Endothelial cell (in vitro differentiated cells): ENCODE measurements at regions not wholly inside any gene's neighbourhood (a gene's known extent, or its start where the extent isn't known, plus 50 kb on each side); places are given as distances from the start of the nearest gene placed in this dataset.
"Not testable (repeated sequence)": the region's sequence is repeated elsewhere in the genome, so short reads cannot be mapped to it uniquely, and the experiment has no call there.

Experiments used
- DNase-seq: peaks from one replicate; pipeline ENCODE4 v3.0.0; 2021; ENCODE audit warnings: low spot score
- H3K27ac Mint-ChIP-seq: one replicate; pipeline ENCODE4 v1.8.0; 2021; ENCODE audit warnings: mixed read lengths, inconsistent platforms; ENCODE audit not compliant: unreplicated experiment
- H3K27me3 Mint-ChIP-seq: one replicate; pipeline ENCODE4 v1.8.0; 2021; ENCODE audit warnings: mild to moderate bottlenecking, moderate library complexity, mixed read lengths, inconsistent platforms; ENCODE audit not compliant: unreplicated experiment
- H3K36me3 Mint-ChIP-seq: one replicate; pipeline ENCODE4 v1.8.0; 2021; ENCODE audit warnings: mild to moderate bottlenecking, low read depth, mixed read lengths, inconsistent platforms; ENCODE audit not compliant: unreplicated experiment
- H3K4me1 Mint-ChIP-seq: one replicate; pipeline ENCODE4 v1.8.0; 2021; ENCODE audit warnings: mild to moderate bottlenecking, mixed read lengths, inconsistent platforms; ENCODE audit not compliant: unreplicated experiment
- H3K4me3 Mint-ChIP-seq: one replicate; pipeline ENCODE4 v1.8.0; 2021; ENCODE audit warnings: mild to moderate bottlenecking, mixed read lengths, inconsistent platforms; ENCODE audit not compliant: unreplicated experiment
- H3K9me3 Mint-ChIP-seq: one replicate; pipeline ENCODE4 v1.8.0; 2021; ENCODE audit warnings: mixed read lengths, inconsistent platforms; ENCODE audit not compliant: unreplicated experiment
- TF ChIP-seq, protein P1 (sequence below): fragments of 200-600 bp; sonication (generic); IDR thresholded peaks from one replicate; pipeline ENCODE4 v1.5.0; 2021; ENCODE audit warnings: antibody characterized with exemption; ENCODE audit not compliant: unreplicated experiment

DNA sequence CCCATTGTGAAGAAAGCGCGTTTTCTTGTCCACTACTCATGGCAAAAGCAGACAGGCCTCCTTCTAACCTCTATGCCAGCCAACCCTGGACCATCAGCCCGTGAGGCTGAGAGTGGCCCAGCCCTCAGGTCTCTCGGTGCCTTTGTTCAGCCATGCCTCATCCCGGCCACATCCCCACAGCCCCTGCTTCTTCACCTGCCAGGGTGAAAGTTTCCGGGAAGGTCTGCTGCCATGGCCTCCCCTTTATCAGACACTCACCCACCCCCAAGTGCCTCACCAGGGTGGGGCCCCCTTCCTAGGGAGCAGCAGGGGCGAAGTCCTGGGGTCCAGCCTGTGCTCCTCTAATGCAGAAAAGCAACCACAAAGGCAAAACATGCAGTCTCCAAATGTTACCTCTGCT, 478.4 kb upstream of the SALL3 start:
- H3K27me3 Mint-ChIP-seq: peaks cover 26% of the 10 kb centered on the region
- no peaks in the 10 kb centered on the region for H3K4me1 Mint-ChIP-seq
- DNase-seq: no peak
- no peak overlapping the region for H3K4me3 Mint-ChIP-seq
- H3K36me3 Mint-ChIP-seq: peaks cover 18% of the 10 kb centered on the region
- H3K27ac Mint-ChIP-seq: no peak overlapping the region
- TF ChIP-seq, protein P1, sequence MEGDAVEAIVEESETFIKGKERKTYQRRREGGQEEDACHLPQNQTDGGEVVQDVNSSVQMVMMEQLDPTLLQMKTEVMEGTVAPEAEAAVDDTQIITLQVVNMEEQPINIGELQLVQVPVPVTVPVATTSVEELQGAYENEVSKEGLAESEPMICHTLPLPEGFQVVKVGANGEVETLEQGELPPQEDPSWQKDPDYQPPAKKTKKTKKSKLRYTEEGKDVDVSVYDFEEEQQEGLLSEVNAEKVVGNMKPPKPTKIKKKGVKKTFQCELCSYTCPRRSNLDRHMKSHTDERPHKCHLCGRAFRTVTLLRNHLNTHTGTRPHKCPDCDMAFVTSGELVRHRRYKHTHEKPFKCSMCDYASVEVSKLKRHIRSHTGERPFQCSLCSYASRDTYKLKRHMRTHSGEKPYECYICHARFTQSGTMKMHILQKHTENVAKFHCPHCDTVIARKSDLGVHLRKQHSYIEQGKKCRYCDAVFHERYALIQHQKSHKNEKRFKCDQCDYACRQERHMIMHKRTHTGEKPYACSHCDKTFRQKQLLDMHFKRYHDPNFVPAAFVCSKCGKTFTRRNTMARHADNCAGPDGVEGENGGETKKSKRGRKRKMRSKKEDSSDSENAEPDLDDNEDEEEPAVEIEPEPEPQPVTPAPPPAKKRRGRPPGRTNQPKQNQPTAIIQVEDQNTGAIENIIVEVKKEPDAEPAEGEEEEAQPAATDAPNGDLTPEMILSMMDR: no peak
- peaks cover 46% of the 10 kb centered on the region for H3K9me3 Mint-ChIP-seq

DNA sequence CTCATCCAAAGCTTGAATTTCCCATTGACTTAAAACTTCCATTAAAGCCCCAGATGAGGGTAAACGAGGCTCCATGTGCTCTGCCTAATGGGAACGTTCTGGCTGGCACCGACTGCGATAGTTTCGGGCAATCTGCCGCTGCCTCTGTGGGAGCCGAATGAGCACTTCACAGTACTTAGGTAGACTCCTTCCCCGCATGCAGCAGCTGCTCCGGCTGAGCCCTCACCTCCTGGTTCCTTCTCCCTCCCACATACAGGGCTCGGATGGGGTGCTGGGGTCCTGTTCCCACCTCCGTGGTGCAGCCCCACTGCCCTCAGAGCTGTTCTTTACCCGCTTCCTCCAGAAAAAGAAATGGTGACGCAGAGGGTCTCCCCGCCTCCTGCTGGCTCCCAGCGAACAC, 476.5 kb upstream of the SALL3 start:
- TF ChIP-seq, protein P1: no peak
- Mint-ChIP-seq H3K4me1 (no peaks in the 10 kb centered on the region), H3K27me3 (peaks cover 27% of the 10 kb centered on the region), H3K36me3 (peaks cover 19% of the 10 kb centered on the region), H3K4me3 (no peak overlapping the region), H3K9me3 (peaks cover 55% of the 10 kb centered on the region), H3K27ac (no peak overlapping the region)
- no peak for DNase-seq

DNA sequence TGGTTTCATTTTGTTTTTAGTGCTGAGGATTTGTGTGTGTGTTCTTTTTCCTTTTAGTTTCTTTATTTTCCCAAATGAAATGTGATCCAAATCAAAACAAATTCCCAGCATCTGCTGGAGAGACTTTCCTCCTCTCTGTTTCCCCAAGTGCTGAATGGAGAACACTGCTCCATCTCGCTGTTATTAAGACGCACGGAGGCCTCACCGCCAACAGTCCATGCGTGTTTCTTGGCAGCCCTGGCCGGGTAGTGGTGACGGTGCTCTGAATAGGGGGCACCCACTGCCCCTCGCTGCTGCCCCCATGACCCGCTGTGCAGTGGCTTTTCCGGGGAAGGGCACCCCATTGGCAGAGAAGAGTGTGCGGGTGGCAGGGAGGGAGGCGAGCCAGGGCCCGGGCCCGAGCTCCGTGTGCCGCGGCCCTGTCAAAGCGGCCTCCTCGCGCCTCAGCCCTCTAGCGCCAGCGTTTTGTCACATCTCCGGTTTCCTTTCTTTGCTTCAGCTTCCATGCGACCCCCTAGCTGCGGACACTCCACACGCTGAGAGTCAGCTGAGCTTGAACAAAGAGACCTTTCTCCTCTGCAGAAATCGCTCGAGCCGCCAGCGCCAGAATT, 473.7 kb upstream of the SALL3 start:
- H3K4me1 Mint-ChIP-seq: no peaks in the 10 kb centered on the region
- peak overlapping the region; percentile 42 for H3K4me3 Mint-ChIP-seq
- TF ChIP-seq, protein P1: no peak
- H3K36me3 Mint-ChIP-seq: peaks cover 15% of the 10 kb centered on the region
- peaks cover 65% of the 10 kb centered on the region for H3K9me3 Mint-ChIP-seq
- no peak for DNase-seq
- H3K27ac Mint-ChIP-seq: no peak overlapping the region
- peaks cover 30% of the 10 kb centered on the region for H3K27me3 Mint-ChIP-seq

DNA sequence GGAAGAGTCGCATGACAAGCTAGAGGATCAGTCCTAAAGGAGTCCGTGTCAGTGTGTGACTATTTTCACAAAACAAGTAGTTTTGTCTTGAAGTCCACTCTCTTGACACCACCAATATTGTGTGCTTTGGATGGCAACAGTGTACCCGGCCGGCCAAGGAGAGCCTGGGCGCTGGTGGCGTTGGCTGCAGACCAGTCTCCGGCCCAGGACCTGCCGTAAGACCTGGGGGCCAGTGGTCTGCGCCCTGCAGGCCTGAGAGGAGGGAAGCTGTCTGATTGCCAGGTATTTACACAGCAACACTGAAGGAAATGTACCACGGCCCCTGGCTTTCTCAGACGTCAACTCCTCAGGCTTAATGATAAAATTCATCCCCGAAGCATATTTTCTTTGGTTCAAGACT, 472.4 kb upstream of the SALL3 start:
- Mint-ChIP-seq H3K36me3 (peaks cover 23% of the 10 kb centered on the region), H3K4me3 (no peak overlapping the region), H3K9me3 (peaks cover 65% of the 10 kb centered on the region), H3K4me1 (no peaks in the 10 kb centered on the region), H3K27me3 (peaks cover 19% of the 10 kb centered on the region), H3K27ac (no peak overlapping the region)
- TF ChIP-seq, protein P1: no peak
- DNase-seq: no peak

DNA sequence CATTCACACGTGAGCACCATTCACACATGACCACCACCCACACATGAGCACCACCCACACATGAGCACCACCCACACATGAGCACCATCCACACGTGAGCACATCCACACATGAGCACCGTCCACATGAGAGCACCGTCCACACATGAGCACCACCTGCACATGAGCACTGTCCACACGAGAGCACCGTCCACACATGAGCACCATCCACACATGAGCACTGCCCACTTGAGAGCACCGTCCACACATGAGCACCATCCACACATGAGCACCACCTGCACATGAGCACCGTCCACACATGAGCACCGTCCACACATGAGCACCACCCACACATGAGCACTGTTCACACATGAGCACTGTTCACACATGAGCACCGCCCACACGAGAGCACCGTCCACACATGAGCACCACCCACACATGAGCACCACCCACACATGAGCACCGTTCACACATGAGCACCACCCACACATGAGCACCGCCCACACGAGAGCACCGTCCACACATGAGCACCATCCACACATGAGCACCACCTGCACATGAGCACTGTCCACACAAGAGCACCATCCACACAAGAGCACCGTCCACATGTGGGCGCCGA, 471.3 kb upstream of the SALL3 start:
- not testable (repeated sequence) for DNase-seq, H3K4me1 Mint-ChIP-seq, H3K27ac Mint-ChIP-seq
- Mint-ChIP-seq H3K36me3 (peaks cover 23% of the 10 kb centered on the region), H3K9me3 (peaks cover 60% of the 10 kb centered on the region), H3K27me3 (peaks cover 16% of the 10 kb centered on the region), H3K4me3 (peak overlapping the region; percentile 51)
